ENCODE measurements at regions not wholly inside any gene's neighbourhood (a gene's known extent, or its start where the extent isn't known, plus 50 kb on each side); places are given as distances from the start of the nearest gene placed in this dataset.
"Not testable (repeated sequence)": the region's sequence is repeated elsewhere in the genome, so short reads cannot be mapped to it uniquely, and the experiment has no call there.

GRCh38 chr4:123649250-123649644 lies 252.7 kb downstream of the SPRY1 start:
- H3K4me3 ChIP-seq (ENCODE audit: low read depth, low read length), result no peak overlapping the region
- no peak for DNase-seq (ENCODE audit: low read depth, low spot score)
- POLR2A ChIA-PET, result interaction anchor here (0.5 to 0.7 kb wide), 3 partner anchors 24 to 554 kb away, joined by 3 read pairs; no protein-coding TSS in a partner anchor
- CTCF ChIA-PET, result interaction anchor here (0.7 to 3.4 kb wide), 5 partner anchors 10 to 124 kb away, joined by 3 to 31 read pairs (median 3); no protein-coding TSS in a partner anchor
- TF ChIP-seq, protein P1, sequence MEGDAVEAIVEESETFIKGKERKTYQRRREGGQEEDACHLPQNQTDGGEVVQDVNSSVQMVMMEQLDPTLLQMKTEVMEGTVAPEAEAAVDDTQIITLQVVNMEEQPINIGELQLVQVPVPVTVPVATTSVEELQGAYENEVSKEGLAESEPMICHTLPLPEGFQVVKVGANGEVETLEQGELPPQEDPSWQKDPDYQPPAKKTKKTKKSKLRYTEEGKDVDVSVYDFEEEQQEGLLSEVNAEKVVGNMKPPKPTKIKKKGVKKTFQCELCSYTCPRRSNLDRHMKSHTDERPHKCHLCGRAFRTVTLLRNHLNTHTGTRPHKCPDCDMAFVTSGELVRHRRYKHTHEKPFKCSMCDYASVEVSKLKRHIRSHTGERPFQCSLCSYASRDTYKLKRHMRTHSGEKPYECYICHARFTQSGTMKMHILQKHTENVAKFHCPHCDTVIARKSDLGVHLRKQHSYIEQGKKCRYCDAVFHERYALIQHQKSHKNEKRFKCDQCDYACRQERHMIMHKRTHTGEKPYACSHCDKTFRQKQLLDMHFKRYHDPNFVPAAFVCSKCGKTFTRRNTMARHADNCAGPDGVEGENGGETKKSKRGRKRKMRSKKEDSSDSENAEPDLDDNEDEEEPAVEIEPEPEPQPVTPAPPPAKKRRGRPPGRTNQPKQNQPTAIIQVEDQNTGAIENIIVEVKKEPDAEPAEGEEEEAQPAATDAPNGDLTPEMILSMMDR (IDR thresholded peaks at IDR 0.05; ENCODE audit: insufficient read depth, low read length, missing control alignments), result no peak

DNA sequence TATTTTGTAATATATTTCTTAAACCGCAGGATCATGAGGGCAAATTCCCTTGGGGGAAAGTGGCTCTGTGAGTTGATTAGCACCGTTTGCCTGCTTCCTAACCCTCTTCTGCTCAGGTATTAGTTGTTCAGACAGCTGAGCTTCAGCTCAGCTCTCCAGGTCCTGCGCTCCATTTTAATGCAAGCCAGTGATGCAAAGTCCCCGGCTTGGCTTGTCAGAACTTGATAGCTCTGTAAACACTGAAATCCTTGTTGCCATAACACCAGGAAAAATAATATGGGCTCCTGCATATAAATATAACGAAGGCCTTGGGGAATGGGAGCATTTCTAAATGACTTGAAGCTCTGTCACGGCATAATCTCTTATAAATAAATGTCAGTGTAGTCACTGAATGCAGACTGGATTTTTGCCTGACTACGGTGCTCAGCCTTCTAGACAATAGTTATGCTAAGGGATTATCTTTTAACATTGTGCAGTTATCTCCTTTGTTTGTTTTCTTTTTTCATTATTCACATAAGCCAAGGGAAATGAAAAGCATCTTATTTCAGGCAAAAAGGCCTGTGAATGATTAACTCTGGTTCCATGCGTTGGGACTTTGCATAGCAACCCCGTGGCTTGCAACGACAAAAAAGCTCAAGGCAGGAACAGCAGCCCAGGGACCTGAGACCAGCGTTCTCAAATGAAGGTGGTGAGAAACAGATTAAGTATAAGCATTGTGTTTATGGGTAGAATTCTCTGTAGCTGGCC lies 253.2 kb downstream of the SPRY1 start:
- ChIA-PET POLR2A (interaction anchor here (0.5 to 1.0 kb wide), 4 partner anchors 23 to 553 kb away, joined by 3 read pairs; no protein-coding TSS in a partner anchor), CTCF (interaction anchor here (0.7 to 3.4 kb wide), 5 partner anchors 12 to 256 kb away, joined by 3 to 31 read pairs (median 3); no protein-coding TSS in a partner anchor)
- no peak for DNase-seq (ENCODE audit: low read depth, low spot score)
- H3K4me3 ChIP-seq (ENCODE audit: low read depth, low read length), result no peak overlapping the region
- TF ChIP-seq, protein P1 (IDR thresholded peaks at IDR 0.05; ENCODE audit: insufficient read depth, low read length, missing control alignments), result no peak

DNA sequence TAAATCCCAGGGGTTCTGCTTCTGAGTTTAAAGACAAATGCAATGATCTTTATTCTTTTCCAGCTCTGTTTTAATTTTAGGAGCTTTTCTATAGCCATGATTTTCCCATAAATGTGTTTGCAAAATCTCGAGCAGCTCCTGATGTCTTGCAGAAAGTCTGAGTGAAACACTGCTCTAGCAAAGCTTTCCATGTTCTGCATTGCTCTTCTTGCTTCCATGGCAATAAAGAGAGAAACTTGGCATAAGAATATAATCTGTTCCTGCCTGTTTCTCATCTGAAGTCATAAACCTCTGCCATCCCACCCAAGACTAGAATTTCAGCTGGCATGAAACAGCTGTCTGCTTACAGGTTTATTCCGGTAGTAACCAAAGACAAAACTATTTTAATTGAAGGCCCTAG lies 254.5 kb downstream of the SPRY1 start:
- no peak overlapping the region for H3K4me3 ChIP-seq (ENCODE audit: low read depth, low read length)
- ChIA-PET POLR2A (no interaction called here), CTCF (interaction anchor here (1.0 to 3.4 kb wide), 4 partner anchors 10 to 257 kb away, joined by 3 to 31 read pairs (median 4); no protein-coding TSS in a partner anchor)
- no peak for DNase-seq (ENCODE audit: low read depth, low spot score)
- TF ChIP-seq, protein P1 (IDR thresholded peaks at IDR 0.05; ENCODE audit: insufficient read depth, low read length, missing control alignments), result no peak

GRCh38 chr4:123651536-123652180 lies 255.1 kb downstream of the SPRY1 start:
- ChIA-PET CTCF (interaction anchor here (1.3 to 3.4 kb wide), 3 partner anchors 10 to 258 kb away, joined by 3 to 31 read pairs (median 4); no protein-coding TSS in a partner anchor), POLR2A (no interaction called here)
- no peak overlapping the region for H3K4me3 ChIP-seq (ENCODE audit: low read depth, low read length)
- TF ChIP-seq, protein P1 (IDR thresholded peaks at IDR 0.05; ENCODE audit: insufficient read depth, low read length, missing control alignments), result no peak
- no peak for DNase-seq (ENCODE audit: low read depth, low spot score)

GRCh38 chr4:123652476-123652875 lies 255.9 kb downstream of the SPRY1 start:
- POLR2A ChIA-PET, result no interaction called here
- CTCF ChIA-PET, result no interaction called here
- DNase-seq (ENCODE audit: low read depth, low spot score), result no peak
- TF ChIP-seq, protein P1 (IDR thresholded peaks at IDR 0.05; ENCODE audit: insufficient read depth, low read length, missing control alignments), result no peak
- no peak overlapping the region for H3K4me3 ChIP-seq (ENCODE audit: low read depth, low read length)

GRCh38 chr4:123653236-123653635 lies 256.6 kb downstream of the SPRY1 start:
- CTCF ChIA-PET, result interaction anchor here (1.5 to 1.9 kb wide), 2 partner anchors 11 to 551 kb away, joined by 4 to 5 read pairs; no protein-coding TSS in a partner anchor
- DNase-seq (ENCODE audit: low read depth, low spot score), result no peak
- TF ChIP-seq, protein P1 (IDR thresholded peaks at IDR 0.05; ENCODE audit: insufficient read depth, low read length, missing control alignments), result no peak
- POLR2A ChIA-PET, result no interaction called here
- no peak overlapping the region for H3K4me3 ChIP-seq (ENCODE audit: low read depth, low read length)

DNA sequence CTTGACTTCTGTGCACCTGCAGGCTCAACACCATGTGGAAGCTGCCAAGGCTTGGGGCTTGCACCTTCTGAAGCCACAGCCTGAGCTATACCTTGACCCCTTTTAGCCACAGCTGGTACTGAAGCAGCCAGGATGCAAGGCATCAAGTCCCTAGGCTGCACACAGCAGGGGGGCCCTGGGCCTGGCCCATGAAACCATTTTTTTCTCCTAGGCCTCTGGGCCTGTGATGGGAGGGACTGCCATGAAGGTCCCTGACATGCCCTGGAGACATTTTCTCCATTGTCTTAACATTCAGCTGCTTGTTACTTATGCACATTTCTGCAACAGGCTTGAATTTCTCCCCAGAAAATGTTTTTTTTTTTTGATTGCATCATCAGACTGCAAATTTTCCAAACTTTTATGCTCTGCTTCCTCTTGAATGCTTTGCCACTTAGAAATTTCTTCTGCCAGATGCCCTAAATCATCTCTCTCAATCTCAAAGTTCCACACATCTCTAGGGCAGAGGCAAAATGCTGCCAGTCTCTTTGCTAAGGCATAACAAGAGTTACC lies 260.2 kb downstream of the SPRY1 start:
- DNase-seq (ENCODE audit: low read depth, low spot score); H3K4me3 ChIP-seq (ENCODE audit: low read depth, low read length); POLR2A ChIA-PET: not testable (repeated sequence)
- CTCF ChIA-PET, result interaction anchor here (1.0 to 2.3 kb wide), 2 partner anchors 529 to 554 kb away, joined by 3 to 8 read pairs; no protein-coding TSS in a partner anchor

DNA sequence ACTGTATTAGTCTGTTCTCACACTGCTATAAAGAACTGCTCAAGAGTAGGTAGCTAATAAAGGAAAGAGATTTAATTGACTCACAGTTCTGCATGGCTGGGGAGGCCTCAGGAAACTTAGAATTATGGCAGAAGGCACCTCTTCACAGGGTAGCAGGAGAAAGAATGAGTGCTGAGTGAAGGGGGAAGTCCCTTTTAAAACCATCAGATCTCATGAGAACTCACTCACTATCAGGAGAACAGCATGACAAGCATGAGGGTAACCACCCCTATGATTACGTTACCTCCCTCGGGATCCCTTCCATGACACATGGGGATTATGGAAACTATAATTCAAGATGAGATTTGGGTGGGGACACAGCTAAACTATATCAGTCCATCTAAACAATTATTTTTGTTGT lies 261.0 kb downstream of the SPRY1 start:
- POLR2A ChIA-PET; DNase-seq (ENCODE audit: low read depth, low spot score); H3K4me3 ChIP-seq (ENCODE audit: low read depth, low read length): not testable (repeated sequence)
- CTCF ChIA-PET, result interaction anchor here (1.0 to 2.3 kb wide), 4 partner anchors 257 to 555 kb away, joined by 3 to 8 read pairs (median 4); no protein-coding TSS in a partner anchor
